ENCODE measurements at regions not wholly inside any gene's neighbourhood (a gene's known extent, or its start where the extent isn't known, plus 50 kb on each side); places are given as distances from the start of the nearest gene placed in this dataset.
"Not testable (repeated sequence)": the region's sequence is repeated elsewhere in the genome, so short reads cannot be mapped to it uniquely, and the experiment has no call there.

DNA sequence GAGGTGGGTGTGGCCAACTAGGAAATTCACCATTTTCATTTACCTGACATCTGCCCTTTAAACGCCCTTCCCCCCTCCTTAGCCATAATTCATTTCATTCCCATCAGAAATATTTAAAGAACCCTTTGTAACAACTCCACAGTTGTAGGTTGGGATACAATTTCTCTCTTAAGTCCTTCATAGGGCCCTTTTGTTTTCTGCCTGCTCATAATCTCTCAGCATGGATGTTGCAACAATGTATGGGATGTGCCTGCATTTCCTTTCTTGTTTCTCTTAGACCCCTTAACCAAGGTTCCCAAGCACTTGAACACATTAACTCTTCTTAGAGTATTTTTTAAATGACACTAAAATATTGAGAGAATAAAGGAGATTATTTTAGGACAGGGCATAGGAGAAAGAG is 51.7 kb upstream of the MYO10 start:
- no peaks in the 10 kb centered on the region for H3K36me3 Mint-ChIP-seq (ENCODE audit: low read depth)
- Histone ChIP-seq H3K27me3 (ENCODE audit: control insufficient read depth, insufficient read depth, low read length, poor library complexity, severe bottlenecking) (no peaks in the 10 kb centered on the region), H3K9ac (ENCODE audit: extremely low read depth, low read length, poor library complexity, severe bottlenecking) (no peak overlapping the region), H3K36me3 (ENCODE audit: control insufficient read depth, insufficient read depth, low read length) (no peaks in the 10 kb centered on the region), H3K4me1 (ENCODE audit: control insufficient read depth, insufficient read depth, low read length) (no peaks in the 10 kb centered on the region), H3K4me3 (ENCODE audit: low read length) (no peak overlapping the region), H3K27ac (ENCODE audit: low read depth, low read length) (no peak overlapping the region), H3K9me3 (ENCODE audit: control insufficient read depth, low read length) (no peaks in the 10 kb centered on the region)
- no peaks in the 10 kb centered on the region for H3K27me3 Mint-ChIP-seq (ENCODE audit: insufficient read depth)
- TF ChIP-seq, protein P1, sequence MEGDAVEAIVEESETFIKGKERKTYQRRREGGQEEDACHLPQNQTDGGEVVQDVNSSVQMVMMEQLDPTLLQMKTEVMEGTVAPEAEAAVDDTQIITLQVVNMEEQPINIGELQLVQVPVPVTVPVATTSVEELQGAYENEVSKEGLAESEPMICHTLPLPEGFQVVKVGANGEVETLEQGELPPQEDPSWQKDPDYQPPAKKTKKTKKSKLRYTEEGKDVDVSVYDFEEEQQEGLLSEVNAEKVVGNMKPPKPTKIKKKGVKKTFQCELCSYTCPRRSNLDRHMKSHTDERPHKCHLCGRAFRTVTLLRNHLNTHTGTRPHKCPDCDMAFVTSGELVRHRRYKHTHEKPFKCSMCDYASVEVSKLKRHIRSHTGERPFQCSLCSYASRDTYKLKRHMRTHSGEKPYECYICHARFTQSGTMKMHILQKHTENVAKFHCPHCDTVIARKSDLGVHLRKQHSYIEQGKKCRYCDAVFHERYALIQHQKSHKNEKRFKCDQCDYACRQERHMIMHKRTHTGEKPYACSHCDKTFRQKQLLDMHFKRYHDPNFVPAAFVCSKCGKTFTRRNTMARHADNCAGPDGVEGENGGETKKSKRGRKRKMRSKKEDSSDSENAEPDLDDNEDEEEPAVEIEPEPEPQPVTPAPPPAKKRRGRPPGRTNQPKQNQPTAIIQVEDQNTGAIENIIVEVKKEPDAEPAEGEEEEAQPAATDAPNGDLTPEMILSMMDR (conservative IDR thresholded peaks at IDR 0.05): no peak
- H3K27ac Mint-ChIP-seq: no peak overlapping the region
- peaks cover 5% of the 10 kb centered on the region for H3K9me3 Mint-ChIP-seq
- no peak overlapping the region for H3K4me3 Mint-ChIP-seq
- DNase-seq: no peak
- H3K4me1 Mint-ChIP-seq: no peaks in the 10 kb centered on the region
- 81% methylated on average over 1 of the region's 1 CpG; no CpG with 5 or more reads in 1 of the 2 experiments for WGBS, 2 experiments (ENCODE audit: insufficient coverage in 1 of 2, insufficient read length in 1 of 2)

DNA sequence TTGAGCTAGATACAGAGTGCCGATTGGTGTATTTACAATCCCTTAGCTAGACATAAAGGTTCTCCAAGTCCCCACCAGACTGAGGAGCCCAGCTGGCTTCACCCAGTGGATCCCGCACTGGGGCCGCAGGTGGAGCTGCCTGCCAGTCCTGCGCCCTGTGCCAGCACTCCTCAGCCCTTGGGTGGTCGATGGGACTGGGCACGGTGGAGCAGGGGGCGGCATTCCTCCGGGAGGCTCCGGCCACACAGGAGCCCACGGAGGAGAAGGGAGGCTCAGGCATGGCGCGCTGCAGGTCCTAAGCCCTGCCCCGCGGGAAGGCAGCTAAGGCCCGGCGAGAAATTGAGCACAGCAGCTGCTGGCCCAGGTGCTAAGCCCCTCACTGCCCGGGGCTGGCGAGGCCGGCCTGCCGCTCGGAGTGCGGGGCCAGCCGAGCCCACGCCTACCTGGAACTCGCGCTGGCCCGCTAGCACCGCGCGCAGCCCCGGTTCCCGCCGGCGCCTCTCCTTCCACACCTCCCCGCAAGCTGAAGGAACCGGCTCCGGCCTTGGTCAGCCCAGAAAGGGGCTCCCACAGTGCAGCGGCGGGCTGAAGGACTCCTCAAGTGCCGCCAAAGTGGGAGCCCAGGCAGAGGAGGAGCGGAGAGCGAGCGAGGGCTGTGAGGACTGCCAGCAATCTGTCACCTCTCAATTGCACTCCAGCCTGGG is 54.9 kb upstream of the MYO10 start:
- WGBS, 2 experiments (ENCODE audit: insufficient coverage in 1 of 2, insufficient read length in 1 of 2): 96 to 100% methylated on average over 4 to 41 of the region's 43 CpGs
- H3K36me3 ChIP-seq (ENCODE audit: control insufficient read depth, insufficient read depth, low read length); H3K4me1 ChIP-seq (ENCODE audit: control insufficient read depth, insufficient read depth, low read length); H3K27ac Mint-ChIP-seq; H3K9ac ChIP-seq (ENCODE audit: extremely low read depth, low read length, poor library complexity, severe bottlenecking); H3K27ac ChIP-seq (ENCODE audit: low read depth, low read length); H3K36me3 Mint-ChIP-seq (ENCODE audit: low read depth); H3K27me3 Mint-ChIP-seq (ENCODE audit: insufficient read depth); DNase-seq; H3K4me3 ChIP-seq (ENCODE audit: low read length); H3K27me3 ChIP-seq (ENCODE audit: control insufficient read depth, insufficient read depth, low read length, poor library complexity, severe bottlenecking); H3K9me3 Mint-ChIP-seq; H3K4me3 Mint-ChIP-seq; H3K9me3 ChIP-seq (ENCODE audit: control insufficient read depth, low read length): not testable (repeated sequence)
- H3K4me1 Mint-ChIP-seq: peaks cover 12% of the 10 kb centered on the region

DNA sequence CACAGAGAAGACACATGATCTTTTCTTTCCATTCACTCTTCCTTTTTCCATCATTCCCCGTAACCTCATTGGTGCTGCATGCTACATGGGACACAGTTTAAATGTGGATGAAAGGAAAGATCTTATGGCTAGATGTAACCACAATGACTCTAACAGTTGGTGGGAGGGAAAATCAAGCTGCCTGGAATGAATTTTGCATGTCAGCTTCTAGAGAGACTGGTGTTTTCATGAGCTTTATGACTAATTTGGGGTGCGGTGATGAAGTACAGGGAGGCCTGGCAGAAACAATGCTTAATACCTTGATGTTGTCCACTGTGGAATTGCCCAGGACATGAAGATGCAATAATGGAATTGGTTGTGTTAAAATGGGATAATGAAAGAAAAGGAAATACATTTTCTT is 55.9 kb upstream of the MYO10 start:
- no peaks in the 10 kb centered on the region for H3K36me3 Mint-ChIP-seq (ENCODE audit: low read depth)
- H3K9ac ChIP-seq (ENCODE audit: extremely low read depth, low read length, poor library complexity, severe bottlenecking): no peak overlapping the region
- H3K27me3 ChIP-seq (ENCODE audit: control insufficient read depth, insufficient read depth, low read length, poor library complexity, severe bottlenecking): no peaks in the 10 kb centered on the region
- H3K4me1 Mint-ChIP-seq: peaks cover 12% of the 10 kb centered on the region
- no peaks in the 10 kb centered on the region for H3K27me3 Mint-ChIP-seq (ENCODE audit: insufficient read depth)
- no peak for DNase-seq
- H3K27ac ChIP-seq (ENCODE audit: low read depth, low read length): no peak overlapping the region
- peaks cover 5% of the 10 kb centered on the region for H3K9me3 Mint-ChIP-seq
- TF ChIP-seq, protein P1 (conservative IDR thresholded peaks at IDR 0.05): no peak
- H3K36me3 ChIP-seq (ENCODE audit: control insufficient read depth, insufficient read depth, low read length): no peaks in the 10 kb centered on the region
- 80 to 99% methylated on average over 1 to 2 of the region's 2 CpGs for WGBS, 2 experiments (ENCODE audit: insufficient coverage in 1 of 2, insufficient read length in 1 of 2)
- H3K27ac Mint-ChIP-seq: no peak overlapping the region
- peaks cover 6% of the 10 kb centered on the region for H3K4me1 ChIP-seq (ENCODE audit: control insufficient read depth, insufficient read depth, low read length)
- H3K4me3 Mint-ChIP-seq: no peak overlapping the region
- H3K4me3 ChIP-seq (ENCODE audit: low read length): no peak overlapping the region
- H3K9me3 ChIP-seq (ENCODE audit: control insufficient read depth, low read length): no peaks in the 10 kb centered on the region

DNA sequence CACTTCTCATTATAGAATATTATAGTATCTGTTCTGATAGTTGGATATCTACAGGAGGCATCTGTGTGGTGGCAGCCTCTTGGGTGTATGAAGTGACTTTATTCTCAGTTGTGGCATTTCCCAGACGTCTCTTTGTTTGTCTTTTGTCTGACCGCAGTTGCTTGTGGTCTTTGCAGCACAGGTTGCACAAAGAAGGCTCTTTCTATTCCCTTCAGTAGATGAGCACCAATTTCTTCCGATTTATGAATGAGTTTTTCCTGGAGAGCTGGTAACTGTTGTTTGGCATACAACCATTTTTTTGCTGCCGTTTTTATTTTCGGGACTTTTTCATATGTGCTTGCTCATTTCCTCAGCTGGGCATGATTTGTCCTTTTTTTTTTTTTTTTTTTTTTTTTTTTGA is 56.4 kb upstream of the MYO10 start:
- Histone ChIP-seq H3K27ac (ENCODE audit: low read depth, low read length) (no peak overlapping the region), H3K9me3 (ENCODE audit: control insufficient read depth, low read length) (no peaks in the 10 kb centered on the region), H3K9ac (ENCODE audit: extremely low read depth, low read length, poor library complexity, severe bottlenecking) (no peak overlapping the region), H3K27me3 (ENCODE audit: control insufficient read depth, insufficient read depth, low read length, poor library complexity, severe bottlenecking) (no peaks in the 10 kb centered on the region), H3K4me1 (ENCODE audit: control insufficient read depth, insufficient read depth, low read length) (peaks cover 6% of the 10 kb centered on the region), H3K4me3 (ENCODE audit: low read length) (no peak overlapping the region), H3K36me3 (ENCODE audit: control insufficient read depth, insufficient read depth, low read length) (no peaks in the 10 kb centered on the region)
- H3K4me1 Mint-ChIP-seq: peaks cover 12% of the 10 kb centered on the region
- DNase-seq: no peak
- WGBS, 2 experiments (ENCODE audit: insufficient coverage in 1 of 2, insufficient read length in 1 of 2): 90 to 97% methylated on average over 3 to 5 of the region's 5 CpGs
- H3K36me3 Mint-ChIP-seq (ENCODE audit: low read depth): no peaks in the 10 kb centered on the region
- peaks cover 5% of the 10 kb centered on the region for H3K9me3 Mint-ChIP-seq
- no peak overlapping the region for H3K27ac Mint-ChIP-seq
- no peak overlapping the region for H3K4me3 Mint-ChIP-seq
- TF ChIP-seq, protein P1 (conservative IDR thresholded peaks at IDR 0.05): no peak
- no peaks in the 10 kb centered on the region for H3K27me3 Mint-ChIP-seq (ENCODE audit: insufficient read depth)
